Smooth muscle cell (in vitro differentiated cells): ENCODE measurements at regions not wholly inside any gene's neighbourhood (a gene's known extent, or its start where the extent isn't known, plus 50 kb on each side); places are given as distances from the start of the nearest gene placed in this dataset.

Source experiments
- DNase-seq: peaks from one replicate; lab custom pipeline; 2025; ENCODE audit not compliant: unreplicated experiment; lab: John Stamatoyannopoulos, UW
- H2AFZ ChIP-seq: fragments of 200-600 bp; sonication (generic); 2 replicates; pipeline ENCODE4 v1.6.0; 2016; ENCODE audit warnings: antibody characterized with exemption, low read depth, mild to moderate bottlenecking
- H3F3A ChIP-seq: fragments of 200-600 bp; sonication (generic); 2 replicates; pipeline ENCODE4 v1.6.0; 2017; ENCODE audit warnings: antibody characterized with exemption, low read depth
- H3K27ac ChIP-seq: fragments of 200-600 bp; sonication (generic); 2 replicates; pipeline ENCODE4 v1.5.1; 2016; ENCODE audit warnings: low read depth, mild to moderate bottlenecking
- H3K27me3 ChIP-seq: fragments of 200-600 bp; sonication (generic); 2 replicates; pipeline ENCODE4 v1.6.1; 2016; ENCODE audit warnings: low read depth, mild to moderate bottlenecking
- H3K36me3 ChIP-seq: fragments of 200-600 bp; sonication (generic); 2 replicates; pipeline ENCODE4 v1.5.1; 2016; ENCODE audit warnings: low read depth
- H3K4me1 ChIP-seq: fragments of 200-600 bp; sonication (generic); 2 replicates; pipeline ENCODE4 v1.5.1; 2016; ENCODE audit warnings: low read depth
- H3K4me2 ChIP-seq: fragments of 200-600 bp; sonication (generic); 2 replicates; pipeline ENCODE4 v1.6.0; 2016; ENCODE audit warnings: mild to moderate bottlenecking
- H3K4me3 ChIP-seq: fragments of 200-600 bp; sonication (generic); 2 replicates; pipeline ENCODE4 v1.5.1; 2016; ENCODE audit warnings: mild to moderate bottlenecking
- H3K79me2 ChIP-seq: fragments of 200-600 bp; sonication (generic); 2 replicates; pipeline ENCODE4 v1.6.0; 2016; ENCODE audit warnings: low read depth, mild to moderate bottlenecking
- H3K9ac ChIP-seq: fragments of 200-600 bp; sonication (generic); 2 replicates; pipeline ENCODE4 v1.6.0; 2016; ENCODE audit warnings: low read depth
- H3K9me3 ChIP-seq: fragments of 200-600 bp; sonication (generic); replicated peaks from 2 replicates; pipeline ENCODE4 v1.5.1; 2016; ENCODE audit warnings: low read depth
- H4K20me1 ChIP-seq: fragments of 200-600 bp; sonication (generic); 2 replicates; pipeline ENCODE4 v1.6.0; 2016; ENCODE audit warnings: low read depth
- CTCF ChIP-seq: fragments of 200-600 bp; sonication (generic); IDR thresholded peaks from 2 replicates; pipeline ENCODE4 v1.5.1; 2017; ENCODE audit warnings: borderline replicate concordance, mild to moderate bottlenecking, antibody characterized with exemption; ENCODE audit not compliant: insufficient read depth, poor library complexity, severe bottlenecking
- WGBS: methylation state at CpG from one replicate; pipeline ENCODE4 v1.1.7; 2016; ENCODE audit warnings: low lambda C conversion rate; 5-methylcytosine and 5-hydroxymethylcytosine counted together

GRCh38 chr12:75905922-75906321 lies 125.7 kb downstream of the PHLDA1 start:
- Histone ChIP-seq H3K4me2 (no peak overlapping the region), H3K9me3 (no peaks in the 10 kb centered on the region), H3K9ac (no peak overlapping the region), H3K79me2 (no peaks in the 10 kb centered on the region), H3K4me3 (no peak overlapping the region), H3K4me1 (no peaks in the 10 kb centered on the region), H3K27me3 (no peaks in the 10 kb centered on the region), H3K27ac (no peak overlapping the region), H4K20me1 (no peaks in the 10 kb centered on the region), H2AFZ (no peak overlapping the region), H3F3A (no peaks in the 10 kb centered on the region), H3K36me3 (no peaks in the 10 kb centered on the region)
- DNase-seq = no peak
- WGBS = 98% methylated on average over 2 of the region's 2 CpGs
- no peak for TF ChIP-seq CTCF

- no peak for TF ChIP-seq CTCF
- no peaks in the 10 kb centered on the region for H4K20me1 ChIP-seq
- H3K27ac ChIP-seq = no peak overlapping the region
- no peak overlapping the region for H3K4me3 ChIP-seq
- no peaks in the 10 kb centered on the region for H3K79me2 ChIP-seq
- no peak overlapping the region for H3K9ac ChIP-seq
- no peak overlapping the region for H3K4me2 ChIP-seq
- no peaks in the 10 kb centered on the region for H3K4me1 ChIP-seq
- no peaks in the 10 kb centered on the region for H3K36me3 ChIP-seq
- peak overlapping the region; percentile 29 for H2AFZ ChIP-seq
- DNase-seq = no peak
- no peaks in the 10 kb centered on the region for H3K9me3 ChIP-seq
- no peaks in the 10 kb centered on the region for H3K27me3 ChIP-seq
- no peaks in the 10 kb centered on the region for H3F3A ChIP-seq
- WGBS = 88% methylated on average over 11 of the region's 11 CpGs
These were observed 130.8 kb downstream of the PHLDA1 start for GRCh38 chr12:75900781-75901254.

- 87% methylated on average over 5 of the region's 5 CpGs for WGBS
- Histone ChIP-seq H3F3A (no peaks in the 10 kb centered on the region), H3K4me1 (no peaks in the 10 kb centered on the region), H3K27ac (no peak overlapping the region), H3K27me3 (no peaks in the 10 kb centered on the region), H3K79me2 (no peaks in the 10 kb centered on the region), H3K4me2 (no peak overlapping the region), H3K36me3 (no peaks in the 10 kb centered on the region), H3K9me3 (no peaks in the 10 kb centered on the region), H2AFZ (peak overlapping the region; percentile 29), H4K20me1 (no peaks in the 10 kb centered on the region), H3K4me3 (no peak overlapping the region), H3K9ac (no peak overlapping the region)
- TF ChIP-seq CTCF = no peak
- DNase-seq = no peak
These were observed 131.3 kb downstream of the PHLDA1 start for GRCh38 chr12:75900226-75900625.

- H3K4me2 ChIP-seq = no peak overlapping the region
- H3K9me3 ChIP-seq = no peaks in the 10 kb centered on the region
- 75% methylated on average over 4 of the region's 4 CpGs for WGBS
- H3K9ac ChIP-seq = no peak overlapping the region
- no peak overlapping the region for H2AFZ ChIP-seq
- no peak overlapping the region for H3K27ac ChIP-seq
- no peaks in the 10 kb centered on the region for H3F3A ChIP-seq
- TF ChIP-seq CTCF = no peak
- H3K79me2 ChIP-seq = no peaks in the 10 kb centered on the region
- no peaks in the 10 kb centered on the region for H3K27me3 ChIP-seq
- H3K36me3 ChIP-seq = no peaks in the 10 kb centered on the region
- no peaks in the 10 kb centered on the region for H3K4me1 ChIP-seq
- H4K20me1 ChIP-seq = no peaks in the 10 kb centered on the region
- H3K4me3 ChIP-seq = no peak overlapping the region
- no peak for DNase-seq
These were observed 136.4 kb downstream of the PHLDA1 start for GRCh38 chr12:75894965-75895754.
